Tibial artery (tissue), 4 donors: ENCODE measurements at regions not wholly inside any gene's neighbourhood (a gene's known extent, or its start where the extent isn't known, plus 50 kb on each side); places are given as distances from the start of the nearest gene placed in this dataset.
"Not testable (repeated sequence)": the region's sequence is repeated elsewhere in the genome, so short reads cannot be mapped to it uniquely, and the experiment has no call there.

Experiments
- DNase-seq, 2 donors: peaks; one replicate each; pipeline ENCODE4 v3.0.0-alpha.2; 2019
- H3K27ac ChIP-seq, 2 donors: fragments of 200-600 bp; sonication (generic) in 1 of 2; 1 replicate in 1 of 2; 2 replicates in 1 of 2; pipeline ENCODE4 v1.5.1; 2018 to 2019; ENCODE audit warnings: mild to moderate bottlenecking in 1 of 2
- H3K27me3 ChIP-seq, 2 donors: fragments of 200-600 bp; sonication (generic) in 1 of 2; one replicate each; pipeline versions ENCODE4 v1.5.1 to v1.6.0; 2016 to 2019
- H3K36me3 ChIP-seq, 3 donors: fragments of 200-600 bp; sonication (generic) in 2 of 3; one replicate each; pipeline ENCODE4 v1.5.1; 2016 to 2019; ENCODE audit warnings: mild to moderate bottlenecking in 2 of 3
- H3K4me1 ChIP-seq, 4 donors: fragments of 200-600 bp; sonication (generic) in 2 of 4; 1 replicate in 3 of 4; 2 replicates in 1 of 4; pipeline ENCODE4 v1.5.1; 2016 to 2019
- H3K4me3 ChIP-seq, 2 donors: fragments of 200-600 bp; sonication (generic) in 1 of 2; 1 replicate in 1 of 2; 2 replicates in 1 of 2; pipeline ENCODE4 v1.5.1; 2018 to 2019; ENCODE audit warnings: mild to moderate bottlenecking in 2 of 2
- H3K9me3 ChIP-seq, 3 donors: fragments of 200-600 bp; sonication (generic) in 1 of 3; one replicate each; pipeline ENCODE4 v1.5.1; 2016 to 2019
- intact Hi-C: fragments of 100-400 bp; cut with DNase I; formaldehyde crosslinking; loops from one replicate; pipeline ENCODE4 v1.15.0; 2023; ENCODE audit warnings: low total_unique reads
- TF ChIP-seq, protein P1 (sequence below), 2 experiments: fragments of 200-600 bp in 1 of 2; fragments of 450-650 bp in 1 of 2; IDR thresholded peaks; one replicate each; pipeline ENCODE4 v1.5.1; 2017 to 2019; ENCODE audit warnings: antibody characterized with exemption in 2 of 2, mild to moderate bottlenecking in 1 of 2, moderate library complexity in 1 of 2

DNA sequence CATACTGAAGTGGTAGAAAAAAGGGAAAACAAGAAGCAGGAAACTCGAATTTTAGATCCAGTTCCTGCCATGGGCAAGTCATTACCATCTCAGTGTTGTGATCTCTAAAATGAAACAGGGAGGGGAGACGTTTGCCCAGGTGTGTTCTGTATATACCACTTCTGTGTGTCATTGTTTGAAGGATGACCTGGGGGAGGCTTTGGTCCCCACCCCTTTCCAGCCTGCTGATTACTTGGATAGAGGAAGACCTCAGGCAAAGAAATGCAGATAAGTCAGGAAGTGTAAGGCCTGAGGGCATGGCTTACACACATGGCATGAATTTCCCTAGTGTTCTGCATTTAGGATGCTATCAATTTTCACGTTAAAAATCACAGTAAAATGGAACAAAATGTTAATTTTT lies 205.2 kb upstream of the CXCR4 start:
- TF ChIP-seq, protein P1, sequence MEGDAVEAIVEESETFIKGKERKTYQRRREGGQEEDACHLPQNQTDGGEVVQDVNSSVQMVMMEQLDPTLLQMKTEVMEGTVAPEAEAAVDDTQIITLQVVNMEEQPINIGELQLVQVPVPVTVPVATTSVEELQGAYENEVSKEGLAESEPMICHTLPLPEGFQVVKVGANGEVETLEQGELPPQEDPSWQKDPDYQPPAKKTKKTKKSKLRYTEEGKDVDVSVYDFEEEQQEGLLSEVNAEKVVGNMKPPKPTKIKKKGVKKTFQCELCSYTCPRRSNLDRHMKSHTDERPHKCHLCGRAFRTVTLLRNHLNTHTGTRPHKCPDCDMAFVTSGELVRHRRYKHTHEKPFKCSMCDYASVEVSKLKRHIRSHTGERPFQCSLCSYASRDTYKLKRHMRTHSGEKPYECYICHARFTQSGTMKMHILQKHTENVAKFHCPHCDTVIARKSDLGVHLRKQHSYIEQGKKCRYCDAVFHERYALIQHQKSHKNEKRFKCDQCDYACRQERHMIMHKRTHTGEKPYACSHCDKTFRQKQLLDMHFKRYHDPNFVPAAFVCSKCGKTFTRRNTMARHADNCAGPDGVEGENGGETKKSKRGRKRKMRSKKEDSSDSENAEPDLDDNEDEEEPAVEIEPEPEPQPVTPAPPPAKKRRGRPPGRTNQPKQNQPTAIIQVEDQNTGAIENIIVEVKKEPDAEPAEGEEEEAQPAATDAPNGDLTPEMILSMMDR (IDR thresholded peaks at IDR 0.05), result no peak
- no peaks in the 10 kb centered on the region for H3K4me1 ChIP-seq
- no peak for DNase-seq

DNA sequence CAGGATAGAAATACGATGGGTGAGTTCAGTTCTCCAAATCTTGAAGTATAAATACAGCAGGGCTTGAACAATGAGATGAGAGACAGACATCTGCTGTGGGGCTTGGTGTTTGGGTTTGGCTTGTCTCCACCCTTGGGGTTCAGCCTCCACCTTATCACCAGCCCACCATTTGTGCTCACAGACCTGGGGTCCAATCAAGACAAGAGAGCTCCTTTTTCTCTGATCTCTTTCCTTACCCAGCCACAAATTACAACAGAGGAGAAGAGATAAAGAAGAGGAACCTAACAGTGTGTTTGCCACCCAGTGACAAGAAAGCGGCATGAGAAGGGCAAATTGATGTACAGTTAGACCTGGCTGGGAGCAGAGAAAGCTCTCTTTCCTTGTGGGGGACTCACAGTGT lies 204.5 kb upstream of the CXCR4 start:
- no peak for DNase-seq
- Histone ChIP-seq H3K4me1 (no peaks in the 10 kb centered on the region), H3K27ac (no peak overlapping the region), H3K27me3 (no peaks in the 10 kb centered on the region), H3K9me3 (no peaks in the 10 kb centered on the region), H3K4me3 (no peak overlapping the region), H3K36me3 (no peaks in the 10 kb centered on the region)
- TF ChIP-seq, protein P1 (IDR thresholded peaks at IDR 0.05), result no peak
- intact Hi-C loops, result no loop called here

More for the DNA sequence above, 205.2 kb upstream of the CXCR4 start:
- no peaks in the 10 kb centered on the region for H3K9me3 ChIP-seq
- H3K36me3 ChIP-seq, result no peaks in the 10 kb centered on the region
- H3K4me3 ChIP-seq, result no peak overlapping the region
- H3K27ac ChIP-seq, result no peak overlapping the region
- intact Hi-C loops, result no loop called here
- no peaks in the 10 kb centered on the region for H3K27me3 ChIP-seq

DNA sequence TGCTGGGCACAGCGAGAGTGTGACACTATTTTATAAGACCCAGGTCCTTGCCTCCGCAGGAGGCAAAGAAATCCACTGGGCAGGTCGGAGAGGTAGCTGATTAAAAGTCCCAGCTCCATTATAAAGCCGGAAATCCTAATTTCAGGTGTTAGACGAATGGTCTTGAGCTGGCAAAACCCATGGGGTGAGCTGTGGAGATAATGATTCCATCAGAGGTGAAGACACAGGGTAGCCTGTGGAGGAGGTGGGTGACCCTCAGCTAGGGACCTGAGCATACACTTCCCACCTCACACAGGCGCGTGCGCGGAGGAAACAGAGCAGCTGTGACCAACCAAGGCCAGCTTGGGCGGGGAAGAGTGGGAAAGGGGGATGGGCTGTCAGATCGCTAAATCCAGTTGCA lies 201.7 kb upstream of the CXCR4 start:
- TF ChIP-seq, protein P1 (IDR thresholded peaks at IDR 0.05), result no peak
- Histone ChIP-seq H3K9me3 (no peaks in the 10 kb centered on the region), H3K4me3 (no peak overlapping the region), H3K27ac (no peak overlapping the region), H3K4me1 (no peaks in the 10 kb centered on the region), H3K27me3 (no peaks in the 10 kb centered on the region), H3K36me3 (no peaks in the 10 kb centered on the region)
- no peak for DNase-seq
- intact Hi-C loops, result no loop called here

DNA sequence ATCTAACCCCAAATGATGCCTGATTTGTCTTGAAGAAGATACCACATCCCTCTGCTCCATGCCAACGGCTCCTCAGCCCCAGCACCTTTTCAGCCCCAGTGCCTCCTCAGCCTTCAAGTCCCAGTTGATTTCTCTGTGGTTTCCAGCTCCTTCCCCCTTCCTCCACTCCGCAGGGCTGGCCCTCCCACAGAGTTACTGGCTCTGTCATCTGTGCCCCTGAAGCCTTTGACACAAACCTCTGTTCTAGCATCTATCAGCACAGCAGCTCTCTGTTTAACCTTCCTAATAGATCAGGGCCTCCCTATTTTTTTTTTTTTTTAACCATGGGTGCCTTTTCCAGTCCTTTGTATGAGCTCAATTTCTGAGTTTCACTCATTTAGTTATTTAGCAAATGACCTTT lies 201.3 kb upstream of the CXCR4 start:
- H3K27me3 ChIP-seq, result no peaks in the 10 kb centered on the region
- no peak overlapping the region for H3K4me3 ChIP-seq
- intact Hi-C loops, result no loop called here
- TF ChIP-seq, protein P1 (IDR thresholded peaks at IDR 0.05), result no peak
- no peaks in the 10 kb centered on the region for H3K9me3 ChIP-seq
- H3K36me3 ChIP-seq, result no peaks in the 10 kb centered on the region
- no peak for DNase-seq
- no peak overlapping the region for H3K27ac ChIP-seq
- no peaks in the 10 kb centered on the region for H3K4me1 ChIP-seq

DNA sequence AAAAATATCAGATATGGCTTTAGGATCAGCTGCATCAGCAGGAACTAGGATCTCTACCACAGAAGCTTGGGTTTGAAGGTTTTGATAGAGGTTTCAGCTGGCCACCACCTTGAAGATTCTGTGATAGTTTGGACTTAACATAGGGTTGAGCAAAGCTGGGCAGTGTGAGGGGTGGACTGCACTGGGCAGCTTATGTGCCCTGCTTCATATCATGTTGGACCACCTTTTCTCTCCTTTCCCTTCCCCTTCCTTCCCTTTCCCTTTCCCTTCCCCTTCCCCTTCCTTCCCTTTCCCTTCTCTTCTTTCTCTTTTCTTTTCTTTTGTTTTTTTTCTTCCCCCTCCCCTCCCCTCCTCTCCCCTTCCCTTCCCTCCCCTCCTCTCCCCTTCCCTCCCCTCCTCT lies 196.3 kb upstream of the CXCR4 start:
- TF ChIP-seq, protein P1 (IDR thresholded peaks at IDR 0.05), result no peak
- Histone ChIP-seq H3K4me3 (no peak overlapping the region), H3K36me3 (no peaks in the 10 kb centered on the region), H3K27ac (no peak overlapping the region), H3K4me1 (no peaks in the 10 kb centered on the region), H3K9me3 (no peaks in the 10 kb centered on the region), H3K27me3 (no peaks in the 10 kb centered on the region)
- intact Hi-C loops, result no loop called here
- no peak for DNase-seq

DNA sequence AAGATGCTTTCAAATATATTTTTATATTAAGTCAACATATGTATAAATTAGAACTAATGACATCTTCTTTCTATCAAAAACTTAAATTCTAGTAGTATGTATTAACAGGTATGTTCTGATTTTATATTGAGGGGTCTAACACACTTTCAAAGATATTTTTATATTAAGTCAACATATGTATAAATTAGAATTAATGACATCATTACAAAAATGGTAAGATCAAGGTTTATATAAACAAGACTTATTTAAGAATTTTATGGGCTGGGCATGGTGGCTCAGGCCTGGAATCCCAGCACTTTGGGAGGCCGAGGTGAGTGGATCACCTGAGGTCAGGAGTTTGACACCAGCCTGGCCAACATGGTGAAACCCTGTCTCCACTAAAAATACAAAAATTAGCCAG lies 194.6 kb upstream of the CXCR4 start:
- H3K27me3 ChIP-seq, intact Hi-C loops, H3K36me3 ChIP-seq, H3K9me3 ChIP-seq, H3K27ac ChIP-seq, DNase-seq, H3K4me3 ChIP-seq, H3K4me1 ChIP-seq: not testable (repeated sequence)
